Subcutaneous abdominal adipose tissue (tissue), 5 donors: ENCODE measurements at regions not wholly inside any gene's neighbourhood (a gene's known extent, or its start where the extent isn't known, plus 50 kb on each side); places are given as distances from the start of the nearest gene placed in this dataset.

ENCODE experiments used
- H3K27ac ChIP-seq: one replicate; pipeline ENCODE4 v1.7.0; 2013; ENCODE audit warnings: low read depth, mild to moderate bottlenecking, inconsistent platforms, low read length, moderate library complexity
- H3K27me3 ChIP-seq, 5 donors: one replicate each; pipeline ENCODE4 v1.7.0; 2013; ENCODE audit warnings: low read length in 5 of 5, inconsistent platforms in 1 of 5; ENCODE audit not compliant: control insufficient read depth in 5 of 5, insufficient read depth in 4 of 5
- H3K36me3 ChIP-seq, 5 donors: one replicate each; pipeline ENCODE4 v1.7.0; 2013; ENCODE audit warnings: low read length in 5 of 5; ENCODE audit not compliant: control insufficient read depth in 5 of 5, insufficient read depth in 5 of 5
- H3K4me1 ChIP-seq, 5 donors: one replicate each; pipeline ENCODE4 v1.7.0; 2013; ENCODE audit warnings: low read length in 5 of 5, mild to moderate bottlenecking in 3 of 5, moderate library complexity in 1 of 5; ENCODE audit not compliant: control insufficient read depth in 5 of 5, insufficient read depth in 5 of 5
- H3K4me3 ChIP-seq, 5 donors: one replicate each; pipeline ENCODE4 v1.7.0; 2013; ENCODE audit warnings: low read length in 5 of 5, low read depth in 1 of 5
- H3K9ac ChIP-seq, 5 donors: one replicate each; pipeline ENCODE4 v1.7.0; 2013; ENCODE audit warnings: low read length in 5 of 5, mild to moderate bottlenecking in 4 of 5, moderate library complexity in 3 of 5
- H3K9me3 ChIP-seq, 5 donors: one replicate each; pipeline ENCODE4 v1.7.0; 2013; ENCODE audit warnings: low read length in 5 of 5; ENCODE audit not compliant: control insufficient read depth in 5 of 5
- donor health status: healthy.
- donor health status: healthy.
- donor health status: healthy.
- donor health status: healthy.
- donor health status: healthy.

- H3K4me1 ChIP-seq = no peaks in the 10 kb centered on the region
Measured at GRCh38 chr2:65537651-65538385, 105.4 kb upstream of the SPRED2 start.

GRCh38 chr2:65536596-65536995 is 104.2 kb upstream of the SPRED2 start:
- no peaks in the 10 kb centered on the region for H3K9me3 ChIP-seq

More at GRCh38 chr2:65537651-65538385, 105.4 kb upstream of the SPRED2 start:
- Histone ChIP-seq H3K27ac (no peak overlapping the region), H3K36me3 (no peaks in the 10 kb centered on the region), H3K9me3 (no peaks in the 10 kb centered on the region), H3K27me3 (no peaks in the 10 kb centered on the region), H3K4me3 (no peak overlapping the region), H3K9ac (no peak overlapping the region)

GRCh38 chr2:65532937-65533336 is 100.5 kb upstream of the SPRED2 start:
- no peak overlapping the region for H3K9ac ChIP-seq
- H3K36me3 ChIP-seq = no peaks in the 10 kb centered on the region
- no peaks in the 10 kb centered on the region for H3K9me3 ChIP-seq
- H3K4me3 ChIP-seq = no peak overlapping the region
- no peaks in the 10 kb centered on the region for H3K27me3 ChIP-seq
- H3K4me1 ChIP-seq = no peaks in the 10 kb centered on the region
- H3K27ac ChIP-seq = no peak overlapping the region

More at GRCh38 chr2:65536596-65536995, 104.2 kb upstream of the SPRED2 start:
- H3K27me3 ChIP-seq = no peaks in the 10 kb centered on the region
- no peaks in the 10 kb centered on the region for H3K36me3 ChIP-seq
- H3K27ac ChIP-seq = no peak overlapping the region
- no peak overlapping the region for H3K4me3 ChIP-seq
- no peak overlapping the region for H3K9ac ChIP-seq
- no peaks in the 10 kb centered on the region for H3K4me1 ChIP-seq

- no peak overlapping the region for H3K27ac ChIP-seq
- H3K4me1 ChIP-seq = no peaks in the 10 kb centered on the region
- no peak overlapping the region for H3K4me3 ChIP-seq
- H3K27me3 ChIP-seq = no peaks in the 10 kb centered on the region
- no peaks in the 10 kb centered on the region for H3K36me3 ChIP-seq
- H3K9me3 ChIP-seq = no peaks in the 10 kb centered on the region
- H3K9ac ChIP-seq = no peak overlapping the region
Measured at GRCh38 chr2:65532326-65532725, 99.9 kb upstream of the SPRED2 start.

GRCh38 chr2:65530547-65531320 is 98.3 kb upstream of the SPRED2 start:
- Histone ChIP-seq H3K27ac (no peak overlapping the region), H3K4me3 (no peak overlapping the region), H3K36me3 (no peaks in the 10 kb centered on the region), H3K9ac (no peak overlapping the region), H3K27me3 (no peaks in the 10 kb centered on the region), H3K4me1 (no peaks in the 10 kb centered on the region), H3K9me3 (no peaks in the 10 kb centered on the region)

GRCh38 chr2:65529419-65529818 is 97.0 kb upstream of the SPRED2 start:
- Histone ChIP-seq H3K27me3 (no peaks in the 10 kb centered on the region), H3K4me3 (no peak overlapping the region), H3K27ac (no peak overlapping the region), H3K36me3 (no peaks in the 10 kb centered on the region), H3K4me1 (peaks cover 0 to 4% (median 0%) of the 10 kb centered on the region in 5 donors), H3K9me3 (no peaks in the 10 kb centered on the region), H3K9ac (no peak overlapping the region)

GRCh38 chr2:65528241-65528574 is 95.8 kb upstream of the SPRED2 start:
- Histone ChIP-seq H3K27ac (no peak overlapping the region), H3K27me3 (no peaks in the 10 kb centered on the region), H3K9ac (no peak overlapping the region), H3K4me3 (no peak overlapping the region), H3K9me3 (no peaks in the 10 kb centered on the region), H3K36me3 (no peaks in the 10 kb centered on the region), H3K4me1 (peaks cover 0 to 4% (median 0%) of the 10 kb centered on the region in 5 donors)

GRCh38 chr2:65527451-65528240 is 95.2 kb upstream of the SPRED2 start:
- H3K27ac ChIP-seq = no peak overlapping the region

GRCh38 chr2:65525616-65526231 is 93.3 kb upstream of the SPRED2 start:
- H3K27ac ChIP-seq = no peak overlapping the region
- peaks cover 0 to 4% (median 0%) of the 10 kb centered on the region in 5 donors for H3K4me1 ChIP-seq
- no peak overlapping the region for H3K9ac ChIP-seq
- no peaks in the 10 kb centered on the region for H3K27me3 ChIP-seq
- no peaks in the 10 kb centered on the region for H3K36me3 ChIP-seq
- H3K9me3 ChIP-seq = no peaks in the 10 kb centered on the region
- no peak overlapping the region for H3K4me3 ChIP-seq

More at GRCh38 chr2:65527451-65528240, 95.2 kb upstream of the SPRED2 start:
- Histone ChIP-seq H3K9me3 (no peaks in the 10 kb centered on the region), H3K4me3 (no peak overlapping the region), H3K9ac (no peak overlapping the region), H3K36me3 (no peaks in the 10 kb centered on the region), H3K27me3 (no peaks in the 10 kb centered on the region), H3K4me1 (peaks cover 0 to 4% (median 0%) of the 10 kb centered on the region in 5 donors)
